CMK (cell line): ENCODE measurements at regions not wholly inside any gene's neighbourhood (a gene's known extent, or its start where the extent isn't known, plus 50 kb on each side); places are given as distances from the start of the nearest gene placed in this dataset.

Experiments used
- DNase-seq: peaks from one replicate; pipeline ENCODE4 v3.0.0-alpha.2; 2010; ENCODE audit warnings: low read depth

DNA sequence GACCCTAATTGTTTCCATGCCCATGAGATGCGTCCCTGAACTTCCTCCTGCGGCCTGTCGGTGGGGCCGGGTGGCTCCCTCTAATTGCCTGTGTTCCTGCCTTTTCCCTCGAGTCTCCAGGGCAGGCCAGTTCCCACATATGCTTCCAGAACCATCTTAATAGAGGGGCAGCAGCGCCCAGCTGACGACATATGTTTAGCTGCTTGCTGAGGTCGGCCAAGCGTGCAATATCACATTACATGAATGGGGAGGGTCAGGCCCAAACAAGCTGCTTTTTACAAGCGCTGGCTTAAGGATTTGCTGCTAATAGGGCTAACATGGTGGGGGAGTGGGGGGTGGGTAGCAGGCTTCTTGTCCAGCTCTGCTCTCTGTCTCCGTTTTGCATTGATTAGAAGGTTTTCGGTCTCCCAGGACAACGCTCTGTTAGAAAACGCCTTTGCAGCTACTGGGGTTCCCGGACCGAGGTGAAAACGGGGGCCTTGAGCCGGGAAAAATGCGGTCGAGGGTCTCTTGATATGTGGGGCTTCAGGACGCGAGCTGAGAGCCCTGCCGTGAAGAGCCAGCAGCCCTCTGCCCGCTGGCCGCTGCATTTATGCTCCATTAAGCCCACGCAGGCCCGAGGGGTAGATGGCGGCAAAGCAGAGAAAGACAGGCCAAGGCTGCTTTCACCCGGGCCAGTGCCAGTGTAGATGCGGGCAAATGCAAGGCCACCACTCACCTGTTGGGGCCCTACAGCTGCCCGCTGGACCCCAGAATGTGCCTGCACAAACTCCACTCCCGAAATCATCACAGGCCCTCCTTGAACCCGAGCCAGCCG, 308.5 kb downstream of the BMP7 start:
- no peak for DNase-seq

DNA sequence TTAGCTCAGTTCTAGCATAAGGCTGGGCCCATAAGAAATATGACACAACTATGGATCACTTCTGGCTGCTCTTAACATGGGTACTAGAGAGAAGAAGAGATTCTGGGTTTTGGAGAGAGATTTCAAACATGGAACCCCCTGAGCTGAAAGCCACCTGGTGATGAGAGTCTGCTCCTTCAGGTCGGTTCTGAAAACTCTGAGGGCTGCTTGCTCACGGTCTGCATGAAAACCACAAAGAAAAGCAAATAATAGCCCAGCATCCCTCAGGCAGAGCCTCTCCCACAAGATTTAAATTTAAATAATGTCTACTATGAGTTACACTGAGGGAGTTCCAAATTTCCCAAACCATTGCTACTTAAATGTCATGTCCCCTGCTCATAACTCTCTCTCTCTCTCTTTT, 301.5 kb downstream of the BMP7 start:
- no peak for DNase-seq

DNA sequence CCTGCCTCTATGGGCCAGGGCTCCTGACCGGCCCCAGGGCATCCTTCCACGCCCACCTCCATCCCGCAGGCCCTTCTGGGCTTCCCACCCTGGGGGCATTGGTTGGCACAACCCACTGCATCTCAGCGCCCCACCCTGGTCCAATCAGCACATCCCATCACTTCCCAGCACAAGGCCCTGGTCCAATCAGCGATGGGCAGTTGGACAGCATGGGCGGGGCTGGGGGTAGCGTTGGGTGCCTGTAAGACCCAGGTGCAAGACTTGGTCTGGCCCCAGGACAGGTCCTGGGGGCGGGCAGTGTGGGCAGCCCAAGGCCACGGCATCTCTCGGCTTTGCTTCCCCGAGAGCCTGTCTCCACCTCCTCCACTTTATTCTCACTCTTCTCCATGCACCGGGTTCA, 298.5 kb downstream of the BMP7 start:
- no peak for DNase-seq

DNA sequence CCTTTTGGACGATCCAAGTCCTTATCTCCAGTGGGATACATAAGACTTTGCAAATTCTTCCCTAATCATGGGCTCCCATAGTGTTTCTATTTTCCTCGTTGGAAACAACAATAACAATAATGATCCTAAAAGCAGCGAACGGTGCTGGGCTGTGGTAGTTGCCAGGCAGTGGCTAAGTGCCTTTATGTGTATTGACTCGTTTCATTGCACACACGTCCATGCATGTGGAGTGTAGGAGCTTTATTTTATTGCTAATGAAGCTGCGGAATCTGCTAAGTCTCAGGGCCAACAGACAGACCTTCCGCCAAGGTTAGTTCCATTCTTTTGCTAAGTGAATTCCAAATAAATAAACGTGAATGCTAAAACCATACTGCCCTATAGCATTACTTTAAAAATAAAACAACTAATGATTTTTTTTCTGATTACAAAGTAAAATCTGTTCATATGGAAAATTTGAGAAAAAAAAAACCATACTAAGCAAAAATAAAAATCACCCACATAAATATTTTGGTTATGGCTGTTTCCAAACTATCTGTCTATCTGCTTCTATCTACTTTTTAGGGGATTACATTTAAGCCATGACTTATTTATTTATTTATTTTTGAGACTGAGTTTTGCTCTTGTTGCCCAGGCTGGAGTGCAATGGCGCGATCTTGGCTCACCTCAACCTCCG, 297.9 kb downstream of the BMP7 start:
- no peak for DNase-seq

DNA sequence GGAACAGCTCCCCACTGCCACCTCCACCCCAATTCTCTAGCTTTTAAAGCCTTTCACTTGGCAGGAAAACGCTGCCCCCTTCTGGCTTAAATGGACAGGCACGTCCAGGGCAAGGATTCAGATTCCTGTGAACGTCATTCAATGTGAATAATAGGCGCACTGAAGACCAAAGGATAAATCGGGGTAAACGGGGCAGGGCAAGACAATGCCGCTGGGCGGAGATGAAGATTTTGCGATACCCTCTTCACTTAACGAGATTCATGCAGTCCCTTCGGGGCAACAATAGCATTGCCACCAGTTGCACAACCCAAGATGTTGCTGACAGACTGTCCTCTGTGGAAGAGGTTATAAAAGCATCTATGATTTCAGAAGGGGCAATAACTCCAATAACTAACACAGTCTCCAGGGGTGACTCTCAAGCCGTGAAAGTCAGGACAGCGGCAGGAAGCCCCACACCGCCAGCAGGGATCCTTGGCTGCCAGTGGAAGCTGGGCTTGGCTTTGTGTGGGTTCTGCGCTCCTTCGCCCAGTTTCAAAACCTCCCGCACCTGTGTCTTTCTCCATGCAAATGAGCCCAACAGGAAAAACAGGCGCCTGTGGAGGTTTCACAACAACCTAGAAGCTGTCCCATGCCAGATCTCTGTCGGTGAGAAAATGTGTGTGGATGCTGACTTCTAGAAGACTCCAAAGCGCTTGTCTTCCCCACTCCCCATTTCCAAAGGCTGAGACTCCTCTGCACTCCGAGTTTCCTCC, 291.8 kb downstream of the BMP7 start:
- no peak for DNase-seq

DNA sequence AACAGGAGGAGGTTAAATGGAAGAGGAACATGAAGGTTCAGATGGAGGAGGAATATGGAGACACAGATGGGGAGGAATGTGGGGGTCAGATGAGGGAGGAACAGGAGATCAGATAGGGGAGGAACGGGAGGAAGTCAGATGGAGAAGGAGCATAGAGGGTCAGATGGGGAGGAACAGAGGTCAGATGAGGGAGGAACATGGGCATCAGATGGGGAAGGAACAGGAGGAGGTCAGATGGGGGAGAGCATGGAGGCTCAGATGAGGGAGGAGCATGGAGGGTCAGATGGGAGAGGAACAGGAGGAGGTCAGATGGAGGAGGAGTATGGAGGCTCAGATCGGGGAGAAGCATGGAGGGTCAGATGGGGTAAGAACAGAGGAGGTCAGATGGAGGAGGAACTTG, 290.6 kb downstream of the BMP7 start:
- DNase-seq: no peak

DNA sequence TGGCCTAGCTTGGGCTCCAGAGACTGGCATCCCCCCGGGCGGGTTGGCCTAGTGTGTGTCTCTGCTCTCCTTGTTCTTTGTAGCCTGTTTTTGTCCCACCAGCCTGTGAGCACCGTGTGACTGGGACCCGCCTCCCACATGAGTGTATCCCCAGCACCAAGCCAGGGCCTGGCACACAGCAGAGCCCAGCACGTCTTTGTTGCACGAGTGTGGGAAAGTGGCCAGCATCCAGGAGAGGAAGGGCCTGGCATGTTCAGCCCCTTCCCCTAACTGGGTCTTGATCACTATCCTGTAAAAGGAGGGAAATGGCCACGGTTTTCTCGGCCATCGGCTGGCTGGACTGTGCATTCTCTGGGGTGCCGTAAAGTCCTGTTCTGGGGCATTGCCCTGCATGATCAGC, 290.1 kb downstream of the BMP7 start:
- DNase-seq: no peak

DNA sequence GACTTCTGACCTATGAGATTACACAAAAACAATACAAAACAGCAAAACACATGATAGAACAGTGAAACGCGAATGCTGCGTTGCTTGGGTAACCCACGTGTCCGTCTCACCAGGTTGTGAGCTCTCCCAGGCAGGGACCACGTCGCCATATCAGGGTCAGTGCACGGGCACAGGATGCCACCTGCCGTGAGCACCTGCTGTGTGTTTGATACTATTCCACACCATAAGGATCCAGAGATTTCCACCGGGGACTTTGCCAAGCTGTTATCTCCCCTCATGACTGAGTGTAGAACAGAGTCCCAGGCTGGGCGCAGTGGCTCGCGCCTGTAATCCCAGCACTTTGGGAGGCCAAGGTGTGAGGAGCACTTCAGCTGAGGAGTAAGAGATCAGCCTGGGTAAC, 288.0 kb downstream of the BMP7 start:
- no peak for DNase-seq

DNA sequence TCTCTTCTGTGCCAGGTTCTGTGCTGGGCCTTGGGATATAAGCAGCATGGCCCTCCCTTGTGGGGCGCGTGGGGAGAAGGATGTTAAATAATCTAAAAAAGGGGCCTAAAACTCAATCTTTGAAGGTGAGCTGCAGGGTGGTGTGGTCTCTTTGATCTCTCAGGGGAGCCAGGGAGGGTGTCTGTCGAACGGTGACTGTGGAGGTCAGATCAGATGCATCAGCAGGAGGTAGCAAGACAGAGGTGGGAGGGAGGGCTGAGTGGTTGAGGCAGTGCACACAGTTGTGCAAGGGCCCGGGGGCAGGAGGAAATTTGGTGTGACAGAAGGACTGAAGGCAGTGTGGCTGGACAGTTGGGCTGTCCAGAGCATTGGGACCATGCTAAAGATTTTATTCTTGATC, 287.3 kb downstream of the BMP7 start:
- DNase-seq: no peak

DNA sequence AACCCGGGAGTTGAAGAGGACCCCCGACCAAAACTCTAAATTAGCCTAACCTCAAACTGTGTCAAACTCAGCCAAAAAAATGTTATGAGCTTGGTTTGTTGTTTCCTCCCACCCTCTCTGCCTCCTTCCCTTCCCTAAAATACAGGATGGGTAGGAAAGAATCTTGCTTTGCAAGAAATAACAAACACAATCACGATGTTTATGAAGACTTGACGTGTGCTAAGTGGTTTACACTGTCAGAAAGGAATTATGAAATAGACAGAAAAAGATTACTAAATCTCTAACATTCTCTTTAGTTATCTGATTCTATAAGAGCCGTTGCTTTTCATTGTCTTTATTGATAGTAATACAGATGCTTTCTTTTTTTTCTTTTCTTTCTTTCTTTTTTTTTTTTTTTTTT, 285.1 kb downstream of the BMP7 start:
- DNase-seq: no peak

DNA sequence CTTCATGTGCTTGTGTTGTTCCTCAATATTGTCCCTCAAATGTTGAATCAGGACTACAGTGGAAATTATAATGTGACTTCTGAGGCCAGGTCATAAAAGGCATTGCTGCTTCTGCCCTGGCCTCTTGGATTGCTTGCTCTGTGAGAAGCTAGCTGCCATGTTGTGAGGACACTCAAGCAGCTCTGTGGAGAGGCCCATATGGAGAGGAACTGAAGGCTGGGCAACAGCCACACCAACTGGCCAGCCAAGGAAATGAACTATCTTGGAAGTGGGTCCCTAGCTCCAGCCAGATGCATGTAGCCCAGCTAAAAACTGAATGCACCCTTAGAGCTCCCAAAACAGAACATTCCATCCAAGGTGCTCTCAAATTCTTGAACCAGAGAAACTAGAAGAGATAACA, 282.6 kb downstream of the BMP7 start:
- DNase-seq: no peak

DNA sequence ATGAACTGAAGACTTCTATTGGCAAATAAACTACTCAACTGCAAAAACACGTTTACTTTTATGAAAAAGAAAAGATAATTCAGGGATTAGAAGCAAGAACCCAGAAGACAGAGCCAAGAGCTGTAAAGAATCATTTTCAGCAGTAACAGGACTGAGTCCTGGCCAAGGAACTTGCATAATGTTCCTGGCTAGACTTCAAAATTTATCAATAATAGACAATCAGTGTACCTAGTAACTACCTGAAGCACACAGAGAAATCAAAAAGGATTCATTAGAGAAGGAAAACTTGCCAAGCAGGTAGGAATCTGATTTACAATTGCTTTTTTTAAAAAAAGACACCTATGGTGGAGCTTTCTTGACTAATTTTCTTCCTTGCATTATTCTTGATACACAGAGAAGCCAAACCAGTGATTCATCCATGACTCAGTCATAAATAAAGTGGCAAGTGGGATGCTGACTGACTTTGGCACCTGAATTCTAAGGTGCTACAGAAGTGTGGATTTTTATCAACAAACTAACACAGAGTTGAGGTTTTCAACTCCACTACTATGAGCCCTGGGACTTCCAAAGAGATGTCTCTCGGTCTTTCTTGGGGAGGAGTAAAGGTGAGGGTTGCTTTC, 281.3 kb downstream of the BMP7 start:
- DNase-seq: no peak

DNA sequence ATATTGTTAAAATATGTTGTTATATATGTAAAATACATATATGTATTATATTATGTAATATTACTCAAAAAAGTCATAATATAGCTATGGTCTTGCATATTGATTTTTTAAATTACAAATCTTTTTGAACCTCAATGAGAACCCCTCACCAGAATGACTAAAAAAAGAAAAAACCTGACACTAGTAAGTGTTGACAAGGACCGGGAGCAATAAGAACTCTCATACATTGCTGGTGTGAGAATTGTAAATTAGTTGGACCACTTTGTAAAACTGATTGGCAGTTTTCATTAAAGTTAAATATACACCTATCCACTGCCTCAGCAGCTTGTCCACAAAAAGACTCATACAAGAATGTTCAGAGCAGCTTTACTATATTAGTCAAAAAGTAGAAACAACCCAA, 280.0 kb downstream of the BMP7 start:
- no peak for DNase-seq

DNA sequence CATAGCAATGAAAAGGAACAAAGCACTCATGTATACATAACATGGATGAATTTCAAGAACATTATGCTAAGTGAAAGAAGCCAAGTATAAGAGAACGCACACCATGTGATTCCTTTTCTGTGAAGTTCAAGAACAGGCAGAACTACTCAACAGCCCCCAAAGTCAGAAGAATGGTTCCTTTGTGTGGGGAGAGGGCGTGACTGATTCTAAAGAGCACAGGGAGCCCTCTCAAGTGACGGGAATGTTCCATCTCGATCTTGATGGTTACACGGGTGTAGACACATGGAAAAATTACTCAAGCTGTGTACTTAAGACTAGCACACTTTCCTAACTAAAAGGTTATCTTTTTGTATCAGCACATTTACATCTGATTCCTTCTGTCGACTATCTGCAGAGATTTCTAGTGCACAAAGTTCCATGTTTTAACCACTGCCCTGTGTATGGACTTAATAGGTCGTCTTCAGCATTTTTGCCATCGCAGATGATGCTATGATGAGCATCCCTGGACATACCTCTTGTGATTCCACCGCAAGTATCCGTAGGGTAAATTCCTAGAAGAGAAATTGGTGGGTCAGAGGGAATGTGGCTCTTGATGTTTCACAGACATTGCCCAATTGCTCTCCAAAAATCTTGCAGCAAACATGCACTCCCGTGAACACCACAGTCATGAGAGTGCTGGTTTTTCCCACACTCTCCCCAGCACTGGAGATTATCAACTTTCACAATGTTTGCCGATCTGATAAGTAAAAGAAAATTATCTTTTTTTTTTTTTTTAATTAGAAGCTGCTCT, 279.3 kb downstream of the BMP7 start:
- no peak for DNase-seq

DNA sequence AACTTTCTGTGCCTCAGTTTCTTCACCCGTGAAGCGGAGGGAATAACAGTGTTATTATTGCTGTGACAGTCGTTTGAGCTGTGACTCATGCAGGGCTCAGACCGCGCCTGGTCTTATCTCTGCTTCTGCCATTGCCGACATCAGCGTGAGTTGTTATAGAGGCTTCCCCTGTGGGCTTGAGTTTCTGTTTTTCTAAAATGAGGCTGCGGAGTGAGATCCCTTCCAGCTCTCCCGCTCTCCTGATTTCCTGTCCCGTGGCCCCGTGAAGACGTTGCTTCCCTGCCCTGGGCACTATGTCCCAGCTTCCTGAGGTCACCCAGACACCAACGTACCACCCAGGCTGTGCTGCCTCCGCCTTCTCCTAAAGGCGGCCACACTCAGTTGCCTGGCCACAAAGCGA, 278.5 kb downstream of the BMP7 start:
- DNase-seq: no peak

DNA sequence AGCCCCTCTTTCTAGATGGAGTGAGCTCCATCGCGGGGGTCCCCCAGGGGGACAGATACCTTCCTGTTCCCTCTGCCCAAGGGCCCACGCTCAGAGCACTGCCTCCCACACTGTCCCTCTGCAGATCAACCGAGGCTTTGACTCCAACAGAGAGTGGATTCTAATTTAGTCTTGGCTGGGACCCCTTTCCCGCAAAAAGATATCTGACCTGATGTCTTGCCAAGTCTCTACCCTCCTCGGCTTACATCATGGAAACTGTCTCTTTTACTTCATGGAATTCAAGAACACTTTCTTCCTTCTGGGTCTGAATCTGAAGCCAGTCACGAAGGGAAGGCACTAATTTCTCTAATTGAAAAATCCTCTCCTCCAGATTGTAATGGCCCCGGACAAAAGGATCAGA, 278.0 kb downstream of the BMP7 start:
- DNase-seq: no peak

DNA sequence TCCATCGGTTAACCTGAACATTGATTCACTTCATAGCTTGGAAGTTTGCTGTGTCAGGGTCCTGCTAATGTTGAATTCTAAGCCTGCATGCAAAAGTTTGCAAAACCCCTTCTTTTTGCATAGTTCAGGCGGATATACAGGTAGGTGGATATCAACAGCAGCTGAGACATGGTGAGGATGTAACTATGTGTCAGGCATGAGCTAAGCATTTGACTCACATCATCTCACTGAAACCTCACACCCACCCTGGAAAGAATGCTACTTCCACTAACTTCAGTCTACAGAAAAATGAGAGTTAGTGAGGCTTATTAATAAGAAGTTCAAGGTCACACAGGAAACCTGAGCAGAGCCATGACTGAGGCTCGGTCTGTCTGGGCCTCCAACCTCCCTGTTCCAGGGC, 276.9 kb downstream of the BMP7 start:
- DNase-seq: no peak

DNA sequence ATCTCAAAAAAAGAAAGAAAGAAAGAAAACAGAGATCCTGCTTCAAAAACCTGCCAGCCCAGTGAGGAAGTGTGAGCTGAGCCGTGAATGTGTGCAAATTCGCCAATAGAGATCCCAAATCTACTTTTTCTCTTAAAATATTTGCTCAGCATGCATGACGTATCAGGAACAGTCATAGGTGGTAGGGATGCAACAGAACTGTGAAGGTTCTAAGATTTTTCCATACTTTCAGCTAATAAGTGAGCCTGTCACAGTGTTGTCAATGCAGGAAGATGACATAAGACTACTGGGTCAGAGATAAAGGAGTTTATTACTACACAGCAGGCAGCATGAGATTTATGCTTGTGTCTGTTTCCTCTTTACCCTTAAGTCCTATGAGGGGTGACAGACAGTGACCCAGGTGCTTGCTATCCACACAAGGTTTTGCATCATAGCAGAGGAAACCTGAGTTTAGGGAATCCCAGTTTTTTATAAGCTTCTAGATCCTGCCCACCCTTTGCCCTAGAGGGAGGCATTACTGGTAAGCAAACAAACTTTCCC, 273.4 kb downstream of the BMP7 start:
- no peak for DNase-seq

DNA sequence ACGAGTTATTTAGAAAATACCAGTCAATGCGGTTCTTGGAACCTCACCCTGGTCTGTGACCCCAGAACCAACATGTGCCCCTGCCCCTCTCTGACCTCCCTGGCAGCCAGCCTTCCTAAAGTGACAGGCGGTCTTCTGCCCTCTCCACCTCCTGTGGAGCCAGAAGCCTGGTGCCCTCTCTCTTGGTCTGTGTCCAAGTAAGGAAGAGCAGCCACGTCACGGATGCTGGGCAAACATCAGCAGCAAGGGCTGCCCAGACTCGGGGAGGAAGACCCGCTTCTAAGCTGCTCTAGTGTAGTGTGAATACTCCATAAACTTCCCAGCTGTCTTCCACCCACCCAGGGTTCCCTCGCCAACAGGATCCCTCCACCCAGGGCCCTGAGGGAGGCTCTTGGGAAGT, 272.4 kb downstream of the BMP7 start:
- no peak for DNase-seq

DNA sequence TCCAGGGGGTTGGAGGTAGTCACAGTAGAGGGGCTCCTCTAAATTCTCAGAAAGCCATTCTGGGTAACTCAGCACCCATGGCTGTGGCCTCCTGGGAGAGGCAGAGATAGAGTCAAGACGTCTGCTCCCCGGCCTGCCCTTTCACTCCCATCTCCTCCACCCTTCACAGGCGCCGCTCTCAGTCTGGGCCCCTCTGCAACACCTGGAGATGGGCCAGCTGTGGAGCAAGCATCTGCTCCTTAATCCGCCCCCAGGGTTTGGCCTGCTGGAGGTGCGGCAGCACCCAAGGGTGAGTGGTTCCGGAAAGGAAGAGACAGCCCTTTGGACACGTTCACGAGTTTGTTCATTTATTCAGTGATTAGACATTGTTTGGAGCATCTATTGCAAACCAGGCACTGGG, 271.3 kb downstream of the BMP7 start:
- DNase-seq: no peak

DNA sequence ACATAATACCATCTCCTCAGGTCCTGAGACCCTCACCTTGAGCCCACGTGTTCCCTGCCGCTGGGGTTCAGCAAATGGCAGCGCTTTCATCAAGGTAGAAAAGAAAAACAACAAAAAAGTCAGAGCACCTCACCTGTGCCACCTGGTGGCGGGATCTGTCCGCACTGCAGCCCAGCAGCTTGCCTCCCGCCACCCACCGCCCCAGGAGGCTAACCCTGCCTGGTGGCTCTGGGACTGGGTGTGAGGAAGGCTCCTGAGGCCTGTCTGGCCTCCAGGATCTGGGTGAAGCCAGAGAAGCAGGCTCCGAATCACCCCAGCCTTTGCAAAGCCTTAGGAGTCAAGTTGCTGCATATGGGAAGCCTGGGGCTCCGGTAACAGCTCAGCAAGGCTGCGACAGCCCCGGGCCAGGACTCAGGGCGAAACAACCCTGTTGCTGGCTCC, 270.8 kb downstream of the BMP7 start:
- no peak for DNase-seq

DNA sequence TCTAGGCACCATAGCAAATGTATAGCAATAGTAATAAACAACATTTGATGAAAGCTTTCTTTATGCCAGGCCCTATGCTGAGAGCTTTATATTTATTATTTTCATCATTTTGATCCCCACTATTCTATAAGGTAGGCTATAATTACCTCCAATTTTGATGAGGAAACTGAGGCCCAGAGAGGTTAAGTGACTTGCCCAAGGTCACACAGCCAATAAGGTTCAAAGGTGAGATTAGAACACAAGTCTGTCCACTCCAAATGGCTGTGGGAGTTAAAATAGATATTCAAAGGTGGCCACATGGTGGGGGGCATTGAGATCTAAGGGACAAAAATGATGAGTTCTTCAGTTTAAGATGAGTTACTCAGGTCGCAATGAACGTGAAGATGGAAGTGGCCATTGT, 269.9 kb downstream of the BMP7 start:
- no peak for DNase-seq
